ENCODE measurements at regions not wholly inside any gene's neighbourhood (a gene's known extent, or its start where the extent isn't known, plus 50 kb on each side); places are given as distances from the start of the nearest gene placed in this dataset.

DNA sequence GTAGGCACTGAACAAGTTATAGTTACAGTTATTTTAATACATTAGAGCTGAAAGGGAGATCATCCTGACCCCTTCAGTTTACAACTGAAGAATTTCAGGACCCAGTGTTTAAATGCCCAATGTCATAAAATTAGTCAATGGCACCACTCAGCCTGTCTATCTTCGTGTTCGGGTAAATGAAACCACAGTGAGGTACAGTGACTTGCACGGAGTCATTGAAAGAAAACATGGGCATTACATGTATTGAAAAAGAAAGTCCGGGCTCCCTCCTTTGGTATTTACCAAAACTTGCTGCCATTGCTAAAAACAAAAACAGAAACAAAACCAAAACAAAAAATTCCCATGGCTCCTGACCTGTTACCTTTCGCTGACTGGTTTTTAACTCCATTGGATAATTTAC lies 131.7 kb downstream of the SH2D1A start:
- TF ChIP-seq, protein P1, sequence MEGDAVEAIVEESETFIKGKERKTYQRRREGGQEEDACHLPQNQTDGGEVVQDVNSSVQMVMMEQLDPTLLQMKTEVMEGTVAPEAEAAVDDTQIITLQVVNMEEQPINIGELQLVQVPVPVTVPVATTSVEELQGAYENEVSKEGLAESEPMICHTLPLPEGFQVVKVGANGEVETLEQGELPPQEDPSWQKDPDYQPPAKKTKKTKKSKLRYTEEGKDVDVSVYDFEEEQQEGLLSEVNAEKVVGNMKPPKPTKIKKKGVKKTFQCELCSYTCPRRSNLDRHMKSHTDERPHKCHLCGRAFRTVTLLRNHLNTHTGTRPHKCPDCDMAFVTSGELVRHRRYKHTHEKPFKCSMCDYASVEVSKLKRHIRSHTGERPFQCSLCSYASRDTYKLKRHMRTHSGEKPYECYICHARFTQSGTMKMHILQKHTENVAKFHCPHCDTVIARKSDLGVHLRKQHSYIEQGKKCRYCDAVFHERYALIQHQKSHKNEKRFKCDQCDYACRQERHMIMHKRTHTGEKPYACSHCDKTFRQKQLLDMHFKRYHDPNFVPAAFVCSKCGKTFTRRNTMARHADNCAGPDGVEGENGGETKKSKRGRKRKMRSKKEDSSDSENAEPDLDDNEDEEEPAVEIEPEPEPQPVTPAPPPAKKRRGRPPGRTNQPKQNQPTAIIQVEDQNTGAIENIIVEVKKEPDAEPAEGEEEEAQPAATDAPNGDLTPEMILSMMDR (IDR thresholded peaks at IDR 0.05), result no peak
- TF ChIP-seq POLR2A (IDR thresholded peaks at IDR 0.05), result no peak

All from adrenal gland (tissue), 5 donors.